Body of pancreas (tissue), 4 donors: ENCODE measurements at regions not wholly inside any gene's neighbourhood (a gene's known extent, or its start where the extent isn't known, plus 50 kb on each side); places are given as distances from the start of the nearest gene placed in this dataset.
"Not testable (repeated sequence)": the region's sequence is repeated elsewhere in the genome, so short reads cannot be mapped to it uniquely, and the experiment has no call there.

Source experiments
- POLR2A ChIP-seq, 3 donors: fragments of 450-650 bp; IDR thresholded peaks; one replicate each; pipeline ENCODE4 v1.6.1; 2016; ENCODE audit warnings: antibody characterized with exemption in 3 of 3, mild to moderate bottlenecking in 2 of 3
- TF ChIP-seq, protein P1 (sequence below), 7 experiments: fragments of 450-650 bp in 4 of 7; fragments of 200-600 bp in 3 of 7; sonication (generic) in 3 of 7; IDR thresholded peaks; one replicate each; pipeline ENCODE4 v1.5.1; 2016 to 2019; ENCODE audit warnings: antibody characterized with exemption in 7 of 7

DNA sequence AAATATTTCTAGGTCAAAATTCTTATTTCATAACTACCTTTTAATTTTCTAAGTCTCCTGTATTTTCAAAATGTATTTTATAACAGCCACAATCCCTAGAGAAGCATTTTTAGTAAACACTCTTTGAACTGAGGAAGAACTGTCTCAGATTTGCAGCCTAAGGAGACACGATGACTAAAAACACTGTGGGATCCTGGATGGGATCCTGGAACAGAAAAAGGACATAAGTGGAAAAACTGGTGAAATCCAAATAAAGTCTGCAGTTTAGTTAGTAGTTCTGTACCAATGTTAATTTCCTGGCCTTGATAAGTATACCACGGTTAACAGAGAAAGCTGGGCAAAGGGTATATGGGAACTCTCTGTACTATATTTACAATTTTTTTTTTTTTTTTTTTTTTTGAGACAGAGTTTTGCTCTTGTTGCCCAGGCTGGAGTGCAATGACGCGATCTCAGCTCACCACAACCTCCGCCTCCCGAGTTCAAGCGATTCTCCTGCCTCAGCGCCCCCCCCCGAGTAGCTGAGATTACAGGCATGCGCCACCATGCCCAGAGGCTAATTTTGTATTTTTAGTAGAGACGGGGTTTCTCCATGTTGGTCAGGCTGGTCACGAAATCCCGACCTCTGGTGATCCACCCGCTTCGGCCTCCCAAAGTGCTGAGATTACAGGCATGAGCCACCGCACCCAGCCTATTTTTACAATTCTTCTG lies 600.2 kb upstream of the DIPK2B start:
- TF ChIP-seq, protein P1, sequence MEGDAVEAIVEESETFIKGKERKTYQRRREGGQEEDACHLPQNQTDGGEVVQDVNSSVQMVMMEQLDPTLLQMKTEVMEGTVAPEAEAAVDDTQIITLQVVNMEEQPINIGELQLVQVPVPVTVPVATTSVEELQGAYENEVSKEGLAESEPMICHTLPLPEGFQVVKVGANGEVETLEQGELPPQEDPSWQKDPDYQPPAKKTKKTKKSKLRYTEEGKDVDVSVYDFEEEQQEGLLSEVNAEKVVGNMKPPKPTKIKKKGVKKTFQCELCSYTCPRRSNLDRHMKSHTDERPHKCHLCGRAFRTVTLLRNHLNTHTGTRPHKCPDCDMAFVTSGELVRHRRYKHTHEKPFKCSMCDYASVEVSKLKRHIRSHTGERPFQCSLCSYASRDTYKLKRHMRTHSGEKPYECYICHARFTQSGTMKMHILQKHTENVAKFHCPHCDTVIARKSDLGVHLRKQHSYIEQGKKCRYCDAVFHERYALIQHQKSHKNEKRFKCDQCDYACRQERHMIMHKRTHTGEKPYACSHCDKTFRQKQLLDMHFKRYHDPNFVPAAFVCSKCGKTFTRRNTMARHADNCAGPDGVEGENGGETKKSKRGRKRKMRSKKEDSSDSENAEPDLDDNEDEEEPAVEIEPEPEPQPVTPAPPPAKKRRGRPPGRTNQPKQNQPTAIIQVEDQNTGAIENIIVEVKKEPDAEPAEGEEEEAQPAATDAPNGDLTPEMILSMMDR (IDR thresholded peaks at IDR 0.05) = not testable (repeated sequence)
- not testable (repeated sequence) for TF ChIP-seq POLR2A (IDR thresholded peaks at IDR 0.05)
